GM23338 (cell line): ENCODE measurements at regions not wholly inside any gene's neighbourhood (a gene's known extent, or its start where the extent isn't known, plus 50 kb on each side); places are given as distances from the start of the nearest gene placed in this dataset.

Experiments
- ATAC-seq: fragments of 200-7000 bp; cut with Tn5 transposase; 3 replicates; pipeline ENCODE4 v1.9.1; 2020
- DNase-seq: peaks from one replicate; pipeline ENCODE4 v3.0.0-alpha.2; 2015; ENCODE audit warnings: low spot score
- H2AFZ ChIP-seq: fragments of 200-600 bp; sonication (generic); 2 replicates; pipeline ENCODE4 v1.8.0; 2016; ENCODE audit warnings: antibody characterized with exemption, mild to moderate bottlenecking, moderate library complexity
- H3F3A ChIP-seq: fragments of 200-600 bp; sonication (generic); replicated peaks from 2 replicates; pipeline ENCODE4 v1.8.0; 2017; ENCODE audit warnings: antibody characterized with exemption, mixed run types, low read depth
- H3K27ac ChIP-seq: fragments of 200-600 bp; sonication (generic); 2 replicates; pipeline ENCODE4 v1.6.1; 2016; ENCODE audit warnings: low read depth
- H3K27me3 ChIP-seq: fragments of 200-600 bp; sonication (generic); 2 replicates; pipeline ENCODE4 v1.8.0; 2016; ENCODE audit warnings: mild to moderate bottlenecking, mixed run types, moderate library complexity; ENCODE audit not compliant: insufficient read depth
- H3K36me3 ChIP-seq: fragments of 200-600 bp; sonication (generic); 2 replicates; pipeline ENCODE4 v1.8.0; 2016; ENCODE audit warnings: mild to moderate bottlenecking; ENCODE audit not compliant: insufficient read depth
- H3K4me1 ChIP-seq: fragments of 200-600 bp; sonication (generic); 2 replicates; pipeline ENCODE4 v1.8.0; 2016; ENCODE audit warnings: mild to moderate bottlenecking, moderate library complexity; ENCODE audit not compliant: insufficient read depth
- H3K4me2 ChIP-seq: fragments of 200-600 bp; sonication (generic); 2 replicates; pipeline ENCODE4 v1.7.1; 2017; ENCODE audit warnings: mixed run types
- H3K4me3 ChIP-seq: fragments of 200-600 bp; sonication (generic); 2 replicates; pipeline ENCODE4 v1.6.1; 2016; ENCODE audit warnings: mixed run types
- H3K79me2 ChIP-seq: fragments of 200-600 bp; sonication (generic); replicated peaks from 2 replicates; pipeline ENCODE4 v1.8.0; 2017; ENCODE audit warnings: mild to moderate bottlenecking; ENCODE audit not compliant: insufficient read depth
- H3K9me2 ChIP-seq: fragments of 200-600 bp; sonication (generic); 2 replicates; pipeline ENCODE4 v1.8.0; 2017; ENCODE audit not compliant: insufficient read depth
- H4K20me1 ChIP-seq: fragments of 200-600 bp; sonication (generic); replicated peaks from 2 replicates; pipeline ENCODE4 v1.8.0; 2017; ENCODE audit warnings: mild to moderate bottlenecking; ENCODE audit not compliant: insufficient read depth
- H3K27ac Mint-ChIP-seq: 2 replicates; pipeline ENCODE4 v1.8.0; 2020; ENCODE audit warnings: inconsistent platforms, mild to moderate bottlenecking, moderate library complexity, mixed read lengths
- H3K27me3 Mint-ChIP-seq: 3 replicates; pipeline ENCODE4 v1.8.0; 2022; ENCODE audit warnings: low read depth, mild to moderate bottlenecking, moderate library complexity, mixed read lengths, inconsistent platforms; ENCODE audit not compliant: insufficient read depth, poor library complexity
- H3K36me3 Mint-ChIP-seq: 3 replicates; pipeline ENCODE4 v1.8.0; 2021; ENCODE audit warnings: low read depth, mild to moderate bottlenecking, inconsistent platforms, moderate library complexity, mixed read lengths
- H3K4me1 Mint-ChIP-seq: 3 replicates; pipeline ENCODE4 v1.8.0; 2020; ENCODE audit warnings: mild to moderate bottlenecking, inconsistent platforms, mixed read lengths
- H3K4me3 Mint-ChIP-seq: 3 replicates; pipeline ENCODE4 v1.8.0; 2021; ENCODE audit warnings: moderate library complexity, mild to moderate bottlenecking, inconsistent platforms, mixed read lengths
- H3K9me3 Mint-ChIP-seq: 3 replicates; pipeline ENCODE4 v1.8.0; 2020; ENCODE audit warnings: moderate library complexity, mild to moderate bottlenecking, inconsistent platforms, mixed read lengths
- CREB1 ChIP-seq: fragments of 250-450 bp; sonication (Bioruptor Pico); IDR thresholded peaks from 2 replicates; pipeline ENCODE4 v1.5.0; 2020; ENCODE audit warnings: low read depth, mild to moderate bottlenecking, moderate library complexity
- EZH2 ChIP-seq: fragments of 200-600 bp; sonication (generic); IDR thresholded peaks from one replicate; pipeline ENCODE4 v1.8.0; 2017; ENCODE audit warnings: antibody characterized with exemption, mild to moderate bottlenecking, low read depth; ENCODE audit not compliant: unreplicated experiment
- EZH2phosphoT487 ChIP-seq: fragments of 200-600 bp; sonication (generic); IDR thresholded peaks from one replicate; pipeline ENCODE4 v1.8.1; 2018; ENCODE audit warnings: antibody characterized with exemption; ENCODE audit not compliant: unreplicated experiment
- JUNB ChIP-seq: IDR thresholded peaks from one replicate; pipeline ENCODE4 v1.6.1; 2016; ENCODE audit warnings: antibody characterized with exemption; ENCODE audit not compliant: unreplicated experiment
- NANOG ChIP-seq: IDR thresholded peaks from 2 replicates; pipeline ENCODE4 v1.6.1; 2016; ENCODE audit warnings: antibody characterized with exemption, borderline replicate concordance
- POLR2AphosphoS5 ChIP-seq: IDR thresholded peaks from 2 replicates; pipeline ENCODE4 v1.6.1; 2016; ENCODE audit warnings: antibody characterized with exemption, low read depth
- STAT1 ChIP-seq: IDR thresholded peaks from one replicate; pipeline ENCODE4 v1.6.1; 2016; ENCODE audit warnings: antibody characterized with exemption; ENCODE audit not compliant: unreplicated experiment
- ZNF114 ChIP-seq: fragments of 250-450 bp; sonication (Bioruptor Pico); IDR thresholded peaks from 2 replicates; pipeline ENCODE4 v1.5.0; 2020; ENCODE audit warnings: mild to moderate bottlenecking, moderate library complexity
- ZNF331 ChIP-seq: fragments of 250-450 bp; sonication (Bioruptor Pico); IDR thresholded peaks from 2 replicates; pipeline ENCODE4 v1.5.0; 2020; ENCODE audit warnings: low read depth, mild to moderate bottlenecking, moderate library complexity
- TF ChIP-seq, protein P1 (sequence below), 2 experiments: fragments of 200-600 bp in 1 of 2; sonication (generic) in 1 of 2; conservative IDR thresholded peaks; 2 replicates each; pipeline versions ENCODE4 v1.5.1 to v1.6.1; 2016 to 2017; ENCODE audit warnings: antibody characterized with exemption in 2 of 2, low read depth in 2 of 2, mild to moderate bottlenecking in 2 of 2, moderate library complexity in 1 of 2
- TF ChIP-seq, protein P2 (sequence below): IDR thresholded peaks from one replicate; pipeline ENCODE4 v1.6.1; 2018; ENCODE audit warnings: antibody characterized with exemption; ENCODE audit not compliant: unreplicated experiment
- TF ChIP-seq, protein P3 (sequence below): fragments of 250-450 bp; sonication (Bioruptor Pico); IDR thresholded peaks from 2 replicates; pipeline ENCODE4 v1.5.0; 2020; ENCODE audit warnings: mild to moderate bottlenecking, moderate library complexity

DNA sequence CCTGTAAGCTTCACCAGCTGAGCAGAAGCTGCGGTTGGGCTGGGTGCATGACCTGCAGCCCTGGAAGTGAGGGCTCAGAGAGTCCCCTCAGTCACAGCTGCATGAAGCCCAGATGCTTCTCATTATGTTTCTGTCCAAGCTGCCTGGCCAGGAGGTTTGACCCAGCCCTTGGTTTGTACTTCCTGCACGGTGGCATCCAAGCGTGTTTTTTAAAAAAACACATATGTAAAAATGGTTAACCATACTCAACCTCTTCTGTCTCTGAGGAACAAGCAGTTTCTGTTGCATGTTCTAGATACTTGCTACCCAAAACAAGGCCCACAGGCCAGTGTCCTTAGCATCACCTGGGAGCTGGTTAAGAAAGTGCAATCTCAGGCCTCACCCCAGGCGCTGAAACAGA, 76.0 kb upstream of the ATP10A start (continued):
- TF ChIP-seq, protein P1, sequence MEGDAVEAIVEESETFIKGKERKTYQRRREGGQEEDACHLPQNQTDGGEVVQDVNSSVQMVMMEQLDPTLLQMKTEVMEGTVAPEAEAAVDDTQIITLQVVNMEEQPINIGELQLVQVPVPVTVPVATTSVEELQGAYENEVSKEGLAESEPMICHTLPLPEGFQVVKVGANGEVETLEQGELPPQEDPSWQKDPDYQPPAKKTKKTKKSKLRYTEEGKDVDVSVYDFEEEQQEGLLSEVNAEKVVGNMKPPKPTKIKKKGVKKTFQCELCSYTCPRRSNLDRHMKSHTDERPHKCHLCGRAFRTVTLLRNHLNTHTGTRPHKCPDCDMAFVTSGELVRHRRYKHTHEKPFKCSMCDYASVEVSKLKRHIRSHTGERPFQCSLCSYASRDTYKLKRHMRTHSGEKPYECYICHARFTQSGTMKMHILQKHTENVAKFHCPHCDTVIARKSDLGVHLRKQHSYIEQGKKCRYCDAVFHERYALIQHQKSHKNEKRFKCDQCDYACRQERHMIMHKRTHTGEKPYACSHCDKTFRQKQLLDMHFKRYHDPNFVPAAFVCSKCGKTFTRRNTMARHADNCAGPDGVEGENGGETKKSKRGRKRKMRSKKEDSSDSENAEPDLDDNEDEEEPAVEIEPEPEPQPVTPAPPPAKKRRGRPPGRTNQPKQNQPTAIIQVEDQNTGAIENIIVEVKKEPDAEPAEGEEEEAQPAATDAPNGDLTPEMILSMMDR (conservative IDR thresholded peaks at IDR 0.05; ENCODE audit: low read depth in 2 of 2), result no peak
- TF ChIP-seq JUNB (no peak), STAT1 (no peak), POLR2AphosphoS5 (no peak)
- TF ChIP-seq, protein P2, sequence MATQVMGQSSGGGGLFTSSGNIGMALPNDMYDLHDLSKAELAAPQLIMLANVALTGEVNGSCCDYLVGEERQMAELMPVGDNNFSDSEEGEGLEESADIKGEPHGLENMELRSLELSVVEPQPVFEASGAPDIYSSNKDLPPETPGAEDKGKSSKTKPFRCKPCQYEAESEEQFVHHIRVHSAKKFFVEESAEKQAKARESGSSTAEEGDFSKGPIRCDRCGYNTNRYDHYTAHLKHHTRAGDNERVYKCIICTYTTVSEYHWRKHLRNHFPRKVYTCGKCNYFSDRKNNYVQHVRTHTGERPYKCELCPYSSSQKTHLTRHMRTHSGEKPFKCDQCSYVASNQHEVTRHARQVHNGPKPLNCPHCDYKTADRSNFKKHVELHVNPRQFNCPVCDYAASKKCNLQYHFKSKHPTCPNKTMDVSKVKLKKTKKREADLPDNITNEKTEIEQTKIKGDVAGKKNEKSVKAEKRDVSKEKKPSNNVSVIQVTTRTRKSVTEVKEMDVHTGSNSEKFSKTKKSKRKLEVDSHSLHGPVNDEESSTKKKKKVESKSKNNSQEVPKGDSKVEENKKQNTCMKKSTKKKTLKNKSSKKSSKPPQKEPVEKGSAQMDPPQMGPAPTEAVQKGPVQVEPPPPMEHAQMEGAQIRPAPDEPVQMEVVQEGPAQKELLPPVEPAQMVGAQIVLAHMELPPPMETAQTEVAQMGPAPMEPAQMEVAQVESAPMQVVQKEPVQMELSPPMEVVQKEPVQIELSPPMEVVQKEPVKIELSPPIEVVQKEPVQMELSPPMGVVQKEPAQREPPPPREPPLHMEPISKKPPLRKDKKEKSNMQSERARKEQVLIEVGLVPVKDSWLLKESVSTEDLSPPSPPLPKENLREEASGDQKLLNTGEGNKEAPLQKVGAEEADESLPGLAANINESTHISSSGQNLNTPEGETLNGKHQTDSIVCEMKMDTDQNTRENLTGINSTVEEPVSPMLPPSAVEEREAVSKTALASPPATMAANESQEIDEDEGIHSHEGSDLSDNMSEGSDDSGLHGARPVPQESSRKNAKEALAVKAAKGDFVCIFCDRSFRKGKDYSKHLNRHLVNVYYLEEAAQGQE, result no peak

DNA sequence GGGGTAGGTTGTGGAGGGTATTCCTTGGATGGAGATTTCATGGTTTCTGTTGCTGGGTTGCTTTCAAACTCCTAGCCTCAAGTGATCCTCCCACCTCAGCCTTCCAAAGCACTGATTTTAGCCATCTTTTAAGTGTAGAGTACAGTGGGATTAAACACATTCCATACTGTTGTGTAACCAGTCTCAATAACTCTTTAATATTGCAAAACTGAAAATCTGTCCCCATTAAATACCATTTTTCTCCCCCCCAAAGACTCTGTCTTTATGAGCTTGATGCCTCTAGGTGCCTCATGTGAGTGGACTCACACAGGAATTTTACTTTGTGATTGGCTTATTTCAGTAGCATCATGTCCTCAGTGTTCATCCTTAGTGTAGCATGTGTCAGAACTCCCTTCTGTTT, 74.7 kb upstream of the ATP10A start:
- no peak for ATAC-seq
- Mint-ChIP-seq H3K4me3 (no peak overlapping the region), H3K27me3 (peaks cover 12% of the 10 kb centered on the region), H3K36me3 (no peaks in the 10 kb centered on the region), H3K9me3 (no peaks in the 10 kb centered on the region; the same call in 2 of the 3 replicates), H3K4me1 (peaks cover 9% of the 10 kb centered on the region), H3K27ac (no peak overlapping the region)
- Histone ChIP-seq H3K27me3 (peaks cover 4% of the 10 kb centered on the region; the same call in 1 of the 2 replicates), H3K9me2 (no peaks in the 10 kb centered on the region), H2AFZ (no peak overlapping the region), H3K4me2 (no peak overlapping the region), H3K4me1 (peaks cover 9% of the 10 kb centered on the region; the same call in 1 of the 2 replicates), H3F3A (no peaks in the 10 kb centered on the region), H4K20me1 (no peaks in the 10 kb centered on the region), H3K4me3 (no peak overlapping the region), H3K79me2 (no peaks in the 10 kb centered on the region), H3K36me3 (no peaks in the 10 kb centered on the region), H3K27ac (no peak overlapping the region)
- no peak for DNase-seq
- TF ChIP-seq, protein P3, sequence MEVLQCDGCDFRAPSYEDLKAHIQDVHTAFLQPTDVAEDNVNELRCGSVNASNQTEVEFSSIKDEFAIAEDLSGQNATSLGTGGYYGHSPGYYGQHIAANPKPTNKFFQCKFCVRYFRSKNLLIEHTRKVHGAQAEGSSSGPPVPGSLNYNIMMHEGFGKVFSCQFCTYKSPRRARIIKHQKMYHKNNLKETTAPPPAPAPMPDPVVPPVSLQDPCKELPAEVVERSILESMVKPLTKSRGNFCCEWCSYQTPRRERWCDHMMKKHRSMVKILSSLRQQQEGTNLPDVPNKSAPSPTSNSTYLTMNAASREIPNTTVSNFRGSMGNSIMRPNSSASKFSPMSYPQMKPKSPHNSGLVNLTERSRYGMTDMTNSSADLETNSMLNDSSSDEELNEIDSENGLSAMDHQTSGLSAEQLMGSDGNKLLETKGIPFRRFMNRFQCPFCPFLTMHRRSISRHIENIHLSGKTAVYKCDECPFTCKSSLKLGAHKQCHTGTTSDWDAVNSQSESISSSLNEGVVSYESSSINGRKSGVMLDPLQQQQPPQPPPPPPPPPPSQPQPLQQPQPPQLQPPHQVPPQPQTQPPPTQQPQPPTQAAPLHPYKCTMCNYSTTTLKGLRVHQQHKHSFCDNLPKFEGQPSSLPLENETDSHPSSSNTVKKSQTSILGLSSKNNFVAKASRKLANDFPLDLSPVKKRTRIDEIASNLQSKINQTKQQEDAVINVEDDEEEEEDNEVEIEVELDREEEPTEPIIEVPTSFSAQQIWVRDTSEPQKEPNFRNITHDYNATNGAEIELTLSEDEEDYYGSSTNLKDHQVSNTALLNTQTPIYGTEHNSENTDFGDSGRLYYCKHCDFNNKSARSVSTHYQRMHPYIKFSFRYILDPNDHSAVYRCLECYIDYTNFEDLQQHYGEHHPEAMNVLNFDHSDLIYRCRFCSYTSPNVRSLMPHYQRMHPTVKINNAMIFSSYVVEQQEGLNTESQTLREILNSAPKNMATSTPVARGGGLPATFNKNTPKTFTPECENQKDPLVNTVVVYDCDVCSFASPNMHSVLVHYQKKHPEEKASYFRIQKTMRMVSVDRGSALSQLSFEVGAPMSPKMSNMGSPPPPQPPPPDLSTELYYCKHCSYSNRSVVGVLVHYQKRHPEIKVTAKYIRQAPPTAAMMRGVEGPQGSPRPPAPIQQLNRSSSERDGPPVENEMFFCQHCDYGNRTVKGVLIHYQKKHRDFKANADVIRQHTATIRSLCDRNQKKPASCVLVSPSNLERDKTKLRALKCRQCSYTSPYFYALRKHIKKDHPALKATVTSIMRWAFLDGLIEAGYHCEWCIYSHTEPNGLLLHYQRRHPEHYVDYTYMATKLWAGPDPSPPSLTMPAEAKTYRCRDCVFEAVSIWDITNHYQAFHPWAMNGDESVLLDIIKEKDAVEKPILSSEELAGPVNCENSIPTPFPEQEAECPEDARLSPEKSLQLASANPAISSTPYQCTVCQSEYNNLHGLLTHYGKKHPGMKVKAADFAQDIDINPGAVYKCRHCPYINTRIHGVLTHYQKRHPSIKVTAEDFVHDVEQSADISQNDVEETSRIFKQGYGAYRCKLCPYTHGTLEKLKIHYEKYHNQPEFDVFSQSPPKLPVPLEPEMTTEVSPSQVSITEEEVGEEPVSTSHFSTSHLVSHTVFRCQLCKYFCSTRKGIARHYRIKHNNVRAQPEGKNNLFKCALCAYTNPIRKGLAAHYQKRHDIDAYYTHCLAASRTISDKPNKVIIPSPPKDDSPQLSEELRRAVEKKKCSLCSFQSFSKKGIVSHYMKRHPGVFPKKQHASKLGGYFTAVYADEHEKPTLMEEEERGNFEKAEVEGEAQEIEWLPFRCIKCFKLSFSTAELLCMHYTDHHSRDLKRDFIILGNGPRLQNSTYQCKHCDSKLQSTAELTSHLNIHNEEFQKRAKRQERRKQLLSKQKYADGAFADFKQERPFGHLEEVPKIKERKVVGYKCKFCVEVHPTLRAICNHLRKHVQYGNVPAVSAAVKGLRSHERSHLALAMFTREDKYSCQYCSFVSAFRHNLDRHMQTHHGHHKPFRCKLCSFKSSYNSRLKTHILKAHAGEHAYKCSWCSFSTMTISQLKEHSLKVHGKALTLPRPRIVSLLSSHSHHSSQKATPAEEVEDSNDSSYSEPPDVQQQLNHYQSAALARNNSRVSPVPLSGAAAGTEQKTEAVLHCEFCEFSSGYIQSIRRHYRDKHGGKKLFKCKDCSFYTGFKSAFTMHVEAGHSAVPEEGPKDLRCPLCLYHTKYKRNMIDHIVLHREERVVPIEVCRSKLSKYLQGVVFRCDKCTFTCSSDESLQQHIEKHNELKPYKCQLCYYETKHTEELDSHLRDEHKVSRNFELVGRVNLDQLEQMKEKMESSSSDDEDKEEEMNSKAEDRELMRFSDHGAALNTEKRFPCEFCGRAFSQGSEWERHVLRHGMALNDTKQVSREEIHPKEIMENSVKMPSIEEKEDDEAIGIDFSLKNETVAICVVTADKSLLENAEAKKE (CRISPR knock-in tag), result no peak
- TF ChIP-seq ZNF331 (CRISPR knock-in tag) (no peak), JUNB (no peak), POLR2AphosphoS5 (no peak), EZH2 (no peak), NANOG (no peak), CREB1 (no peak), ZNF114 (CRISPR knock-in tag) (no peak), EZH2phosphoT487 (no peak)
- TF ChIP-seq, protein P1 (conservative IDR thresholded peaks at IDR 0.05; ENCODE audit: low read depth in 2 of 2), result no peak
